ENCODE measurements at regions not wholly inside any gene's neighbourhood (a gene's known extent, or its start where the extent isn't known, plus 50 kb on each side); places are given as distances from the start of the nearest gene placed in this dataset.

GRCh38 chr2:140136366-140136765 lies 1356.2 kb upstream of the NXPH2 start (continued):
- TF ChIP-seq MCM5 (IDR thresholded peaks at IDR 0.05; ENCODE audit: low read depth) (no peak), SETDB1 (IDR thresholded peaks at IDR 0.05; ENCODE audit: low read length) (no peak), NCOA4 (IDR thresholded peaks at IDR 0.05; ENCODE audit: partially characterized antibody) (no peak), TCFL5 (CRISPR knock-in tag; conservative IDR thresholded peaks at IDR 0.05) (no peak)
- TF ChIP-seq, protein P1, sequence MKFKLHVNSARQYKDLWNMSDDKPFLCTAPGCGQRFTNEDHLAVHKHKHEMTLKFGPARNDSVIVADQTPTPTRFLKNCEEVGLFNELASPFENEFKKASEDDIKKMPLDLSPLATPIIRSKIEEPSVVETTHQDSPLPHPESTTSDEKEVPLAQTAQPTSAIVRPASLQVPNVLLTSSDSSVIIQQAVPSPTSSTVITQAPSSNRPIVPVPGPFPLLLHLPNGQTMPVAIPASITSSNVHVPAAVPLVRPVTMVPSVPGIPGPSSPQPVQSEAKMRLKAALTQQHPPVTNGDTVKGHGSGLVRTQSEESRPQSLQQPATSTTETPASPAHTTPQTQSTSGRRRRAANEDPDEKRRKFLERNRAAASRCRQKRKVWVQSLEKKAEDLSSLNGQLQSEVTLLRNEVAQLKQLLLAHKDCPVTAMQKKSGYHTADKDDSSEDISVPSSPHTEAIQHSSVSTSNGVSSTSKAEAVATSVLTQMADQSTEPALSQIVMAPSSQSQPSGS (CRISPR knock-in tag; IDR thresholded peaks at IDR 0.05): no peak

- H3K36me3 ChIP-seq (ENCODE audit: control insufficient read depth, insufficient read depth, low read length): no peaks in the 10 kb centered on the region
- no peak overlapping the region for H3K27ac ChIP-seq (ENCODE audit: extremely low read depth, low read depth, low read length)
- ChIA-PET POLR2A (no interaction called here), CTCF (ENCODE audit: low intra/inter-chr PET ratio) (no interaction called here)
- no peaks in the 10 kb centered on the region for H3K27me3 ChIP-seq (ENCODE audit: control insufficient read depth in 2 of 2, insufficient read depth in 2 of 2, low read length in 2 of 2)
- H3K9me1 ChIP-seq (ENCODE audit: control insufficient read depth, insufficient read depth, low read length): no peaks in the 10 kb centered on the region
- no peaks in the 10 kb centered on the region for H3K79me2 ChIP-seq (ENCODE audit: control insufficient read depth, insufficient read depth, low read length)
- H3K4me2 ChIP-seq (ENCODE audit: insufficient read depth, low read length): no peak overlapping the region
- FAIRE-seq (no peak), DNase-seq (ENCODE audit: extremely low read depth in 1 of 4, low spot score in 3 of 4) (no peak), ATAC-seq (no peak)
- TF ChIP-seq EGR1 (conservative IDR thresholded peaks at IDR 0.05) (no peak), XRCC3 (IDR thresholded peaks at IDR 0.05) (no peak), ZNF41 (CRISPR knock-in tag; conservative IDR thresholded peaks at IDR 0.05) (no peak), TBL1XR1 (IDR thresholded peaks at IDR 0.05; ENCODE audit: low read length in 2 of 2) (no peak), EZH2 (IDR thresholded peaks at IDR 0.05; ENCODE audit: borderline replicate concordance, low read depth, low read length) (no peak), ZNF507 (tag; conservative IDR thresholded peaks at IDR 0.05) (no peak)
- TF ChIP-seq, protein P2, sequence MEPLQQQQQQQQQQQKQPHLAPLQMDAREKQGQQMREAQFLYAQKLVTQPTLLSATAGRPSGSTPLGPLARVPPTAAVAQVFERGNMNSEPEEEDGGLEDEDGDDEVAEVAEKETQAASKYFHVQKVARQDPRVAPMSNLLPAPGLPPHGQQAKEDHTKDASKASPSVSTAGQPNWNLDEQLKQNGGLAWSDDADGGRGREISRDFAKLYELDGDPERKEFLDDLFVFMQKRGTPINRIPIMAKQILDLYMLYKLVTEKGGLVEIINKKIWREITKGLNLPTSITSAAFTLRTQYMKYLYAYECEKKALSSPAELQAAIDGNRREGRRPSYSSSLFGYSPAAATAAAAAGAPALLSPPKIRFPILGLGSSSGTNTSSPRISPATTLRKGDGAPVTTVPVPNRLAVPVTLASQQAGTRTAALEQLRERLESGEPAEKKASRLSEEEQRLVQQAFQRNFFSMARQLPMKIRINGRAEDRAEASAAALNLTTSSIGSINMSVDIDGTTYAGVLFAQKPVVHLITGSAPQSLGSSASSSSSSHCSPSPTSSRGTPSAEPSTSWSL (CRISPR knock-in tag; IDR thresholded peaks at IDR 0.05; ENCODE audit: borderline replicate concordance): no peak
- no peaks in the 10 kb centered on the region for H4K20me1 ChIP-seq (replicated peaks; ENCODE audit: control insufficient read depth, insufficient read depth, low read length)
- H3K4me1 ChIP-seq (replicated peaks in 1 of 2; ENCODE audit: control insufficient read depth in 2 of 2, insufficient read depth in 2 of 2, low read length in 2 of 2): no peaks in the 10 kb centered on the region
- in situ Hi-C loops (cut with MboI) (no loop called here), intact Hi-C loops (cut with micrococcal nuclease) (no loop called here)
- no peak overlapping the region for H3K4me3 ChIP-seq
- no TSS peak for BruUV-seq (replicated peaks)
- no peak overlapping the region for H3K9ac ChIP-seq (ENCODE audit: insufficient read depth in 1 of 2, low read depth in 2 of 2, low read length in 2 of 2)
- no peak overlapping the region for H2AFZ ChIP-seq (ENCODE audit: low read depth, low read length)
- WGBS (ENCODE audit: insufficient coverage, low coverage, missing lambda C conversion rate): 0% methylated on average over 2 of the region's 2 CpGs
- no peaks in the 10 kb centered on the region for H3K9me3 ChIP-seq (replicated peaks; ENCODE audit: control insufficient read depth, insufficient read depth, low read depth, low read length)
These were observed 1348.7 kb upstream of the NXPH2 start for GRCh38 chr2:140128909-140129308.
